GM12865 (cell line): ENCODE measurements at regions not wholly inside any gene's neighbourhood (a gene's known extent, or its start where the extent isn't known, plus 50 kb on each side); places are given as distances from the start of the nearest gene placed in this dataset.

Experiments
- DNase-seq: peaks from one replicate; pipeline ENCODE4 v3.0.0; 2010; ENCODE audit warnings: low read depth
- H3K4me3 ChIP-seq: 2 replicates; pipeline ENCODE4 v1.5.1; 2011; ENCODE audit warnings: mild to moderate bottlenecking, low read depth, low read length, control low read depth
- CTCF ChIP-seq: IDR thresholded peaks from 2 replicates; pipeline ENCODE4 v1.5.1; 2011; ENCODE audit warnings: low read length, control low read depth, low read depth, inconsistent platforms; ENCODE audit not compliant: insufficient read depth; ENCODE audit errors: missing control alignments

- DNase-seq = peak; percentile 16
- no peak for TF ChIP-seq CTCF
These were observed 101.5 kb upstream of the CRBN start for GRCh38 chr3:3281024-3281423.

GRCh38 chr3:3280396-3280795 lies 100.9 kb upstream of the CRBN start:
- no peak for DNase-seq
- H3K4me3 ChIP-seq = no peak overlapping the region
- no peak for TF ChIP-seq CTCF

More at GRCh38 chr3:3281024-3281423, 101.5 kb upstream of the CRBN start:
- no peak overlapping the region for H3K4me3 ChIP-seq

- no peak for DNase-seq
- TF ChIP-seq CTCF = no peak
- H3K4me3 ChIP-seq = no peak overlapping the region
These were observed 98.6 kb upstream of the CRBN start for GRCh38 chr3:3278073-3278472.

GRCh38 chr3:3276630-3277029 lies 97.1 kb upstream of the CRBN start:
- DNase-seq = no peak
- no peak overlapping the region for H3K4me3 ChIP-seq
- no peak for TF ChIP-seq CTCF

GRCh38 chr3:3264796-3265195 lies 85.3 kb upstream of the CRBN start:
- no peak for DNase-seq
- TF ChIP-seq CTCF = no peak
- H3K4me3 ChIP-seq = no peak overlapping the region

GRCh38 chr3:3260870-3261269 lies 81.4 kb upstream of the CRBN start:
- no peak for TF ChIP-seq CTCF
- H3K4me3 ChIP-seq = no peak overlapping the region
- peak; percentile 7 for DNase-seq

GRCh38 chr3:3259181-3259580 lies 79.7 kb upstream of the CRBN start:
- DNase-seq = no peak
- no peak for TF ChIP-seq CTCF

More at GRCh38 chr3:3259181-3259580, 79.7 kb upstream of the CRBN start:
- no peak overlapping the region for H3K4me3 ChIP-seq
